Right renal cortex interstitium (tissue), 3 donors: ENCODE measurements at regions not wholly inside any gene's neighbourhood (a gene's known extent, or its start where the extent isn't known, plus 50 kb on each side); places are given as distances from the start of the nearest gene placed in this dataset.
A peak's percentile ranks its signal among the peaks of the same experiment; 100 is the strongest.

Source experiments
- DNase-seq, 3 donors: peaks; one replicate each; pipeline ENCODE4 v3.0.0-alpha.2; 2013; ENCODE audit warnings: low read depth in 3 of 3, low spot score in 2 of 3

DNA sequence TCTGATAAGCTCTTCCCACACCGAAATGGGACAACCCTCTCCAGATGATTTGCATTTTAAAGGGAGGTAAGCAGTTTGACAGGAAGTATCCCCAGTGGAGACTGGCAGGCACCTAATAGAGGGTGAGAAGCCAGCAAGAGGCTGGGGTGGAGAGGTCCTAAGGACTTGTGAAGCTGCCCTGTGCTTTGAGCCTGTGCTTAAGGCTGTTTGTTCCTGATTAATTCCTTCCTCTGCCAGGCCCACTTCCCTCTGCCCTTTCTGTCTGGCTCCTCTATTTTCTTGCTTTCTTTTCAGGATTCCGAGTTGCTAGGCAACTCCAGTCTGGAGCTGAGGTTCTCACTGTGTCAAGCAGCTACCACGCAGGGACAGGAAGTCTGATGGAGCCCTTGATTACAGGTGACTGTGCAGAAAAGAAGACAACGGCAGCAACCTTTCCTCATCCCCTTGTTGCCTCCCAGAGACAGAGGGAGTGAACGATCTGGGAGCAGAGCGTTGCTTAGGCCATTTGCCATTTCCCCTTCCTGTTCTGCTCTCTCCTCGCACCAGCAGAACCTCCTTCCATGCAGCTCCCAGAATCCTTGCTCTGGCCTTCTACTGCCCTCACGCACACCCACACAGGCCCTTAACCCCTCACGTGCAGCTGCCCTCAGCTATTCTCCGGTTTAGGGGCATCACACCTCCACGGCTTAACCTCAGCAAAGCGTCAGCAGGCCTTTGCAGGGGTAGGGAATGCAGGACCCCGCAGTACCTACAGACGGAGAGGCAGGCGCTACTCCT is 103.6 kb upstream of the CELF4 start:
- DNase-seq = peak in 1 of 3 donors; percentile 16

DNA sequence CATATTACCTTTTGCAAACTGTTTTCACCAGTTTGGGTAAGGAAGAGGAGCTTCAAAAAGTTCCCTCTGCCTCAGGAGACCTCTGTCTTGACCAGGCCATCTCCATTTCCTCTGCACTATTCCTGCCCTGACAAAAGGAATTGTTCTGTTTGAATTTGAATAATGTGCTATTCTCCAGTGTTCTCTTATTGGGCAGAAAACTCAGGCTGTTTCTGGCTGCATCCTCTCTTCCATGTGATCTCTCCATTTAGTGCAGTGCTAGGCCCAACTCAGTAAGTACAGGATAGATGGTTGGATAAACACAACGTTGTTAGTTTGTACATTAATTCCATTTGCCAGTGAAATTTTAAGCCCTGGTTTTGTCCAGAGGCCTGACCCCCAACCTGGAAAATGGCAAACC is 102.2 kb upstream of the CELF4 start:
- no peak for DNase-seq

DNA sequence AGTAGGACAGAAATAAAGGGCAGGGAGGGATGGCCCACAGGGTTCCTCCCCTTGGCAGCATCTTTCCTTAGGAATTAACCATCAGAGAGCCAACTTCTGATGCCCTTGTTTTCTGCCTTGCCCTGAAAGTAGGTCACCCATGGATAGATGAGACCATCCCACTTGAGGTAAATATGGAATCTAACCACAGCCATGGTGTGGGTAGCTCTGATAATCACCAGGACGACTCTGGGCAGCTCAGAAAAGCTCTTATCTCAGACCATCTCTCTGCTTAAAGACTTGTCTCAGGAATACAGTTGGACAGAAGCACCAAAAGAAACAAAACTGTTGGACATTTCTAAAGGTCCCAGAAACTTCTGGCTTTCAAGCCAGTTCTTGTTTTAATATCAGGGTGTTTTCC is 101.4 kb upstream of the CELF4 start:
- no peak for DNase-seq

GRCh38 chr18:37666451-37666850 is 100.9 kb upstream of the CELF4 start:
- DNase-seq = no peak

DNA sequence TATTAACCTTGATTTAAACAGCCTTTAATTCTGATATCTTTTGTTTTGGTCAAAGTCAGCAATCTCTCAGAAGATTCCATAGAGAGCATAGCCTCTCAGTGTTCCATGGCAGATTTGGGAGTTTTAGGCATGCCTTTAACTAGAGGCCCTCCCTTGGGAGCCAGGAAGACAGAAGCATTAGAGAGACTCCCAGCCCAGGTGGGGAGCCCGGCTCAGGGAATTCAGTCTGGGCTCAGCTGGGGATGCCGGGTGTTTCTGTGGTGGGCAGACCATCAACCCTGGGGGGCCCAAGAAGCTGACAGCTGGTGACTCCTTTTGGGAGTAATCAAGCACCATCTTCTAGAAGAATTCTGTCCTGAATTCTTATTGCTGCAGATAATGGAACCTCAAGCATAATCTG is 99.7 kb upstream of the CELF4 start:
- DNase-seq = no peak

GRCh38 chr18:37663446-37663845 is 97.8 kb upstream of the CELF4 start:
- DNase-seq = no peak

DNA sequence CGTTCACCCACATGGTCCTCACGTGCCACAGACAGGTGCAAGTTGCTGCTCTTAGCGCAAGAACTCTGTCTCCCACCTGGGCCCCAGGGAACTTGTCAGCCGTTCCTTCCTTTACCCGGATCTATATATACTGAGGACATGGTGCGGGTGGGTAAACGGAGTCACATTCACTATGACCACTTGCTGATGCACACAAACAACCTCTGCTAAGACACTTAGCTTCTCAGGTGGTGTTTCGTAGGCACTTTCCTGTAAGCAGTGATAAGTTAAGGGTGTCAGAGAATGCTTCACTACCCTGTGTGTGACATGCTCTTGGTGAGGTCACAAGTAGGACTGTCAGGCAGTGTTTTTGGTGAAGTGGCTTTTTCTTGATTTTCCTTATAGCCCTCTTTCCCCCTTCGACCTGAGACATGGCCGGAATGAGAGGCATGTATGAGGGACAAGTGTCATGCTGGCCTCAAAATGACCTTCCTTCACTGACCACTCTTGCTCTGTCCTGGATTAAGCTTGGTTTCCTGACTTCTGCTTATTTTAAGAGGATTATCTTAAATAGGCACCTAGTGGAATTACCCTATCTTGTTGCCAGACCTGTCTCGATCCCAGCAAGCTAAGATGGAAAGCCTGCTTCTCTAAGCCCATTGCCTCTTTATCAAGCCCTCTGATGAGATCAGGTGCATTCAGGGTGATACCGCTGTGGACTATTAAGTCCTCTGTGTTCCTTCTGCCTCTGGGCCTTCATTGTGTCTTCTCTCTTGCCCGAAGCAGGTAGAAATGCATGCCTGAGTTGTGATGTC is 97.1 kb upstream of the CELF4 start:
- no peak for DNase-seq

DNA sequence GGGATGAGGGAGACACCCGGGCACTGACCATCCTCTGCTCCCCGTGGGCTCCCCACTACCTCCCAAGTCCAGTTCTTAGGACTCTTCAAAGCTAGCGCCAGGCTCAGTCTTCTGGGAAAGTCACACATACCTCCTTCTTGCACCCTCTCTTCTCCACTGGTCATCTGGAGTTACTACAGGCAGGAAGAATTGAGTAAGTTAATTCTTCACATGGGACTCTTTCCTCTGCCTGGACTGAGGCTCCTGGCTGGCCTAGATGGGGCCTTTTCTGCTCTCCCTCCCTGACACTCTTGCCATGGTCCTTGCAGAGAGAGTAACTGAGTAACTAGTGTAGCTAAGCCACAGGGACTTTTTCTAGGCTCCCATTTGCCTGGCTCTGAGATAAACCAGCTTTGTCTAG is 96.5 kb upstream of the CELF4 start:
- no peak for DNase-seq

- no peak for DNase-seq
Observed at GRCh38 chr18:37661478-37661877, 95.9 kb upstream of the CELF4 start.

DNA sequence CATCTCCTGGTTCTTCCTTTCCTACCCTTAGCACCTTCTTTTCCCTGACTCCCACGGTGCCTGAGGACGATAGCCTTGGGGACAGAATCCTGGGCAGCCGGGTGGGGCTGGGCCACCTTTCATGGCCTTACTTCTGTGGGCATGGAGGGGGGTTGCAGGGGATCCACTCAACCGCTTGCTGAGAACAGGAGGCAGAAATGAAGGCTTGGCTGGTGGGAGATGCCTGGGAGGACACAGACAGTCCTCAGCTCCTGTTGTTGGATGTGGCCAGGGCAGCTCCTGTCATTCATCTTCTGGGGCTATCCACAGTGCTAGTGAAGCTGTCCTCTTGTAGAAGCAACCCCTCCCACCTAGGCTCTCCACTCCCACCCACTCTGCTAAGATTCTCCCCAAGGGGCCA is 95.5 kb upstream of the CELF4 start:
- DNase-seq = no peak

DNA sequence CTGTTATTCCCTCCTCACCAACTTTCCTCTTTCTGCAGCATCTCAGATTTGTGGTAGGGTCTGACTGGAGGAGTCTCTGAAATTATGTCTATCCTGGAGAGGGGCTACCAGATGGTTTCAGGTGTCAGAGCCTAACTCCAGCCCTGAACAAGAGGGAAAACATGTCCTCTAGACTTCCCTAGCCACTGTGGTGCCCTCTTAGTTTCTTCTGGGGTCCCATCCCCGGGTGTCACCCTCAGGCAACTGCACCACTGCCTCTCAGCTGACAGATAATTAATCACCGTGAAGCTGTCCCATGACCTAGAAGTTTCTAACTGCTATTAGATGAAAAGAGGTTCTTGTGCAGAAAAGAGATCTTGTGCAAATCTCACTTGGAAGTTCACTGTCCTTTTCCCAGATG is 95.1 kb upstream of the CELF4 start:
- DNase-seq = no peak

DNA sequence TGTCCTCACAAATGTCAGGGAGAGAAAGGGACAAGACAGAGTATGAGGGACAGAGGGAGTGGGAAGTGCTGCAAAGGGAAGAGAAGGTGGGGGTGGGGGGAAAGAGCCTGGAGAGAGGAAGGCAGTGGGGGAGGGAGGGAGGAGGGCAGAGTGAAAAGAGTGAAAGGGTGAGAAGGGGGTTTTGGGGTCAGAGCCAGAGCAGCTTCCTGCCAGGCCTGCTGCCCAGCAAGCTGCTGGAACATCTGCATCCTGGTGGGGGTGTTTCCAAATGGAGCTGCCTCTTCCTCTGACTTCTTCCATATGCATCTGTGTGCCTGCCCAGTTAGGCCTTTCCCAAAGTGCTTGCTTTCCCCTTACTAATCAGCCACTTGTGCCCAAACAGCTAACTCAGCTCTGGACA is 94.3 kb upstream of the CELF4 start:
- DNase-seq = no peak

GRCh38 chr18:37658894-37659293 is 93.3 kb upstream of the CELF4 start:
- no peak for DNase-seq

DNA sequence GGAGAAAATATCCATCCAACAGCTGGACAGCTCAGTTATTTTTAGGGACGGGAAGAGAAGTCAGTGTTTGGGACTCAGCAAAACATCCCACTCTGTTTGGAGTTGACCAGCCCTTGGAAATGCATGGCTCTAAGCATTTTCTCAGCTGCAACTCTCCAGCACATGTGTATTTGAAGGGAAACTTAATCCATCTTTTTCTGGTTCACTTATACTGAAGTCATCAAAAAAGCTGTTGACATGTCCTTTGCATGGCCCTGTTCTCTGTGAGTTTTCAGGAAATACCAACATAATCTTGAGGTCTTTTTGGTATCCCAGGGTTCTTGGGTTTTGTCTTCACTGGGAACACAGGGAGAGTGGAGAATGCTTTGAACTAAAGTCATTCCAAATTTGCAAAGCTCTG is 91.9 kb upstream of the CELF4 start:
- no peak for DNase-seq

DNA sequence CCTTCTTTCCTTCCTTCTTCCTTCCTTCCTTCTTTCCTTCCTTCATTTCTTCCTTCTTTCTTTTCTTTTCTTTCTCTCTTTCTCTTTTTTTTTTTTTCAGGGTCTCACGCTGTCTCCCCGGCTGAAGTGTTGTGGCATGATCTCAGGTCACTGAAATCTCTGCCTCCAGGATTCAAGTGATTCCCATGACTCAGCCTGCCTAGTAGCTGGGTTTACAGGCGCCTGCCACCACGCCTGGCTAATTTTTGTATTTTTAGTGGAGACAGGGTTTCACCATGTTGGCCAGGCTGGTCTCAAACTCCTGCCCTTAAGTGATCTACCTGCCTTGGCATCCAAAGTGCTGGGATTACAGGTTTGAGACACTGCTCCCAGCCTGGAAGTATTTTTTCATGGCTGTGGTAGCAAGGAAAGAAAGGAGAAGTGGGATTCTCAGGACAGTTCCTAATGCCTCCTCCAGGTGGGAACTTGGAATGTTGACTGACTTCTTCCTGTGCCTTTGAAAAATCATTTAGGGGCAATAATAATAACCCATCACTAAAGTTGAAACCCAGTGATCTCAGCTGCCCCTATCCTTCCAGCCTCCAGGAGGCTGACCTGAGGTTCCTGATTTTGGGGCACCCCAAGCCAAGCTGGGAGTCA is 89.3 kb upstream of the CELF4 start:
- no peak for DNase-seq

- no peak for DNase-seq
Observed at GRCh38 chr18:37654034-37654433, 88.4 kb upstream of the CELF4 start.

GRCh38 chr18:37653618-37654017 is 88.0 kb upstream of the CELF4 start:
- no peak for DNase-seq

- DNase-seq = no peak
Observed at GRCh38 chr18:37649930-37650329, 84.3 kb upstream of the CELF4 start.

DNA sequence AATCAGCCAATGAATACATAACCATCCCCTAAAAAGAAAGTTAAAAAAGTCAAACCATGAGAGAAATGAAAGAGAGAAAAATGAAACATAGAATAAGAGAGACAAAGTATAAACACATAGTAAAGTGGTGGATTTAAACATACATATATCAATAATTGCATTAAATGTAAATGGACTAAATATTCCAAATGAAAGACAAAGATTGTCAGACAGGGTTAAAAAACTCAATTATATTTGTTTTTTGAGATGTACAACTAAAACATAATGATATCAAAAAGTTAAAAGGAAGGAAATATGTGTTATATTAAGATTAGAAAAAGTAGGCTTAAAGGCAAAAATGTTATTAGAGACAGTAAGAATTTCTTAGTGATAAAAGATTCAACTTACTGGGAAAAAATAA is 83.8 kb upstream of the CELF4 start:
- DNase-seq = no peak

- no peak for DNase-seq
Observed at GRCh38 chr18:37641573-37641972, 76.0 kb upstream of the CELF4 start.

- DNase-seq = no peak
Observed at GRCh38 chr18:37640504-37640903, 74.9 kb upstream of the CELF4 start.

DNA sequence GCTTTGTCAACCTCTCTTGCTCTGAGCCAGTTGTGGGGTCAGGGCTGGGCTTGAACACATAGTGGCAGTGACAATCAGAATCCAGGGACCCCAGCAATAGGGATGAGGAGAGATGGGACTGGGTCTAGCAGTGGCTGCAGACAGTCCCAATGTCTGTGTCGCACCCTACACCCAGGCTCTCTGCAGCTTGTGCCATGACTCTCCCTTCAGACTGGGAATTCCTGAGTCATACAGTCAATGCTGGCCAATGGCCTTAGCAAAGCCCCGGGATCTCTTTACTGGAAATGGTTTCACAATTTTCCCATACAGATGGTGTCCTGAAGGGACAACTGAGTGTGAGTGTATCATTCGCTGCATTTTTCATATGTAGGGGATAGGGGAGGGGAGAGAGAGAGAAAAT is 74.2 kb upstream of the CELF4 start:
- no peak for DNase-seq
